HG03045 (cell line): ENCODE measurements at regions not wholly inside any gene's neighbourhood (a gene's known extent, or its start where the extent isn't known, plus 50 kb on each side); places are given as distances from the start of the nearest gene placed in this dataset.

Experiments
- ATAC-seq: cut with Tn5 transposase; IDR thresholded peaks from one replicate; pipeline ENCODE4 v1.9.1; 2021; ENCODE audit warnings: mild to moderate bottlenecking, moderate library complexity; ENCODE audit not compliant: unreplicated experiment

DNA sequence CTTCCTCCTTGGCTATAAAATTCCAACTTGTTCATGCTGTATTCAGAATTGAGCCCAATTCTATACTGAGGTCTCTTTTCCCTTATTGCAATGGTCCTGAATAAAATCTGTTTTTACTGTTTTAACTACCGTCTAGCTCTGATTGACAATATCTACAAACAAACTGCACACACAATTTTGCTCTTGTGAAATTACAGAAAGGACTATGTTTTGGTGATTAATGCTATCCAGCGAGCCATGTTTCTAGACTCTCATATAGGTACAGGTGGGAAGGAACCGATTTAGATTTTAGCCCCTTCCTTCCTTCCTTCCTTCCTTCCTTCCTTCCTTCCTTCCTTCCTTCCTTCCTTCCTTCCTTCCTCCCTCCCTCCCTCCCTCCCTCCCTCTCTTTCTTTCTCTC, 254.4 kb downstream of the SLC4A3 start:
- no peak for ATAC-seq

DNA sequence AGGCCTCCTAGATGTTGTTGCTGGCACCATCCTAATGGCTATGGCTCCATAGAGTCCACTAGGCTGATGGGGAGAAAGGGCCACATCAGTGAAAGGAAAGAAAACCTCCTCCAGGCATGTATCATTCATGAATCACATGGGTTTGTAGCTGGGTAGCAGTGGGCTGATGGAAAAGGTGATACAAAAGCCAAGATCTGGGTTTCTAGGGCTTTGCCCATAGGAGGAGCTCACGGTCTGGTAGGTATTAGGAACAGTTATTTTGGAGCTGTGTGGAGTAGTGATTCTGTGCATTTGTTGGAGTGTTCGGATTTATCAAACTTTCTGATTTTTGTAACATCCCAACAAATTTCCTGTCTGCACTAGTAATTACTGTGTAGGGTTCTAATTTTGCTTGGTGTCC, 259.2 kb downstream of the SLC4A3 start:
- ATAC-seq: no peak

DNA sequence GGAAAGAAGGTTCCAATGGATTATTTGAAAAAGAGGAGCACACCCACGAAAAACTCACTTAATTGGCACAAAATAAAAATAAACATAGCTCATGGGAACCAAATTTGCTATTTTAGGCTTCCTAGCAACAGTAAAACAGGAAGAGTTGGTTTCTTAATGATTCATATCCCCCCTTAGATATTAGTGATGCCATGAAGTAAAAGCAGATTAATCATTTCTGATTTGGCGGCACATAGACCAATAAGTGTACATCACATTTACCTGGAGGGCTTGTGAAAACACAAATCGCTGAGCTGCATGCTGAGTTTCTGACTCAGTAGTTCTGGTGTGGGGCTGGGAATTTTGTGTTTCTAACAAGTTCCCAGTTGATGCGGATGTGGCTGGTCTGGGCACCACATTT, 260.4 kb downstream of the SLC4A3 start:
- no peak for ATAC-seq

DNA sequence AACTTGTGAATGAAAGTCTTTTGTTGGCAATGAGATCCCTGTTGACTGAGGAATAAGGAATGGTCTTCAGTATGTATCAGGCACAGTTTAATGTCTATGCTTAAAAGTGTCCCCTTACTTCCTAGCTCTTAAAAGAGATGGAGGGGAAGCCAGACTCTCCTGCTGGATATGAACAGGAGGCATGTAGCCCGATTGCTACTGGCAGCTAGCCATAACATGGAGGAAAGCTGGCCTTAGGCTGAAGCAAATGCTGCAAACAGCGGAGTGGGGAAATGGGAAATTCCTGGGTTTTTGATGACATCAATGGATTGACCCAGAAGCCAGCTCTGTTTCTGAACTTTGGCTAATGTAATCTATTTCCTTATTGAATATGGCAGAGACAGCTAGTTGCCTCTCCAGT, 266.1 kb downstream of the SLC4A3 start:
- no peak for ATAC-seq

DNA sequence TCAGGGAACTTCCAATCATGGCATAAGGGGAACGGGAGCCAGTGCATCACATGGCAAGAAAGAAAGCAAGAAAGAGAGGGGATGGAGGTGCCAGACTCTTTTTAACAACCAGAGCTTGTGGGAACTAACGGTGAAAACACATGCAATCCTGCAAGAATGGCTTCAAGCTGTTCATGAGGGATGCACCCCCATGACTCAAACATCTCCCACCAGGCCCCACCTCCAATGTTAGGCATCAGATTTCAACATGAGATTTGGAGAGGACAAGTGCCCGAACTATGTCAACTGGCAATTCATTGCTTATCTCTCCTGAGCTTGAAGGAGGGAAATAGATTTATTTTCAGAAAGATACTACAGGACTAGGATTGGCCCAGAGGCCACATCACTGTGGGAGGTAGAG, 270.0 kb downstream of the SLC4A3 start:
- ATAC-seq: no peak

DNA sequence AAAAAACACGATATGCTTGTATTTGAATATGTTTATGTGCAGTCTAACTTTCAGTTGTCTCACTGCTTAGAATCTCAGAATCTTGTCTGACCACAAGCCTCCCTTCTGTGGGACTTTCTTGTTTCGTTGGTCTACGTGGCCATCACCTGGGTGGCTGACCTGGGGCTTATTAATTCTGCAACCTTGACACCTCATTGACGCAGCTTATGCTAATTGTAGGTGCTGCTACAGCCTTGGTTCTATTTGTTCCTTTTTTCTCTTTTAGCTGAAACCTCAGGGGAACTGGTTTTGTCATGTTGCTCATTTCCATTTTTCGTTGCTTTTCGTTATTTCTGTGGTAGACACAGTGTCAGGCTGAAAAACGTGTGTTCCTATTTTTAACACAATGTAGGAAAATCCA, 273.7 kb downstream of the SLC4A3 start:
- ATAC-seq: no peak

DNA sequence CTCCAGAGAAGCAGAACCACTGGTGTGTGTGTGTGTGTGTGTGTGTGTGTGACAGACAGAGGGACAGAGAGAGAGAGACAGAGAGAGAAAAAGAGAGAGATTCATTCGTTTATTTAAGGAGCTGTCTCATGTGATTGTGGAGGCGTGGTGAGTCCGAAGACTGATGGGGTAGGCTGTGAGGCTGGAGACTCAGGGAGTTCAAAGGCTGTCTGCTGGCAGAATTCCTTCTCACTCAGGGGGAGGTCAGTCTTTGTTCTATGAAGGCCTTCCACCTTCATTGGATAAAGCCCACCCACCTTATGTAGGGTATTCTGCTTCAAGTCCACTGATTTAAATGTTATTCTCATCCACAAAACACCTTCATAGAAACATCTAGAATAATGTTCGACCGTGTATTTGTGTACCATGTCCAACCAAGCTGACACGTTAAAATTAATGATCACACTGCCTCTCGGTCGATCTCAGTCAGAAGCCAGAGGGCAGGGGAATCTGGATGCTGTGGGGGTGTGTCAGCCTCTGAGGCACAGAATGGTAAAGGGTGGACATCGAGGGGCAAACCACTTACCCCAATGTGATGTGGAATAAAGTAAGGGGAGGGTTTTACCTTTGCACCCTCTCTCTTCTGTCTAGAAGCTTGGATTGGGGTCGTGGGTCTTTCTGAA, 275.6 kb downstream of the SLC4A3 start:
- no peak for ATAC-seq

DNA sequence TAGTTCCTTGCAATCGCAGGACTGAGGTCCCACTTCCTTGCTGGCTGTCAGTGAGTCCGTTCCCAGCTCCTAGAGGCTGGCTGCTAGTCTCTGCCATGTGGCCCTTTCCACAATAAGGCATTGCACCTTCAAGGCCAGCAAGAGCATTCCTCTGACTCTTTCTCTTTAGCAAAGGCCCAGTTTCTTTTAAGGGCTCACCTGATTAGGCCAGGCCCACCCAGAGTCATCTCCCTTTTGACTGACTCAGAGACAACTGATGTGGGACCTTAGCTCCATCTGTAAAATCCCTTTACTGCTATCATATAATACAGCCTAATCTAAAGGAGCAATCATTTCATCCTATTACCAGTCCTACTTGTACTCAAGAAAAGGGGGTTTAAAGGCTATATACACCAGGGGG, 278.2 kb downstream of the SLC4A3 start:
- ATAC-seq: no peak

DNA sequence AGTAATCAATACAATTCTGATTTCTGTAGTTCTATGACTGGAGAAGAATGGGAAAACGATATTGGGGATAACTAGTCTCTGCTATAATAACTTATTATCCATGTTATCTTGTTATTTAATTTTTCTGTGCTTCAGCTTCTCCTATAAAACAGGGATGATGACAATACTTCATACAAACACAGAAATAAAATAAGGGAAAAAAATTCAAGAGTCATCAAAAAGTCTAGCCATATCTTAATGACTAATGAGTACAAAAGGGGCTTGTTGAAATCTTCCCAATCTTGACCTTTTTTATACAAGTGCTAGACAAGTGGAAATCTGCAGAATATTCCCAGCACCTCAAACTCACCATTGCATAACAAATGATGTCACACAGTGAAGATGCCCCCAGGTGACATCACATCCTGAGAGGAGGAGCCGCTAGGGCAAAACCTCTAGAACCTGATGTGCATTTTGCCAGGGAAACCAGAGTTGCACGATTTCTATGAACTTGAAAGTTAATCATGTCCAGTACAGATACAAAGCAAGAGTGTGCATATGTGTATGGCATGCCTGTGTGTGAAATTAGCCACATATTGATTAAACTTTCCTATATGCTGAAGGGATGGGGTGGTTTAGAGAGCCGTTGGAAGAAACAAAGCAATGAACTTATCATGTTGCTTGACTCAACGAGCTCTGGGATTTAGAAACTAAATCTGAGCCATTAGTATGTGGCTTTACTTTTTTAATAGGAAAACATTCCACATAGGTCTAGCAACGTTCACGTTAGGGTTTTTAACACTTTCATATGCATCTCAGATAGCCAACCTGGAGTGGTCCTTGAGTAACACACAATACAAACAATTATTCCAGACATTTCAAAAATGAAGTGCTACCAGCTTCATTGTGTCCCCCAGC, 278.9 kb downstream of the SLC4A3 start:
- ATAC-seq: no peak

DNA sequence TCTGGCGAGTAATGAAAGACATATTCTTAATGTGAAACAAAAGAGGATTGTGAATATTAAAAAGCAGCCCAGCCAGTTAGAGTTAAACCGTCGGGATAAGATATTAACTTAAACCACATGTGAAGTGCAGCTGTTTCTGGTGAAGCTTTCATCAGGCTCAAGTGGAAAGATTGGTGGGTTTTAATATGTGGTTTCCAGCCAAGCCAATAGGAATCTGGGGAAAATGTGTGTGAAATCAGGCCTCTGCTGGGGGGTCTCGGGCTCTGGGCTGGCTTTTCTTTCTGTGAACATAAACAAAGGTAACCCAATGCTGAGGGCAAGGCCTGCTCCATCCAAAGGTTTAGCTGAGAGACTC, 279.6 kb downstream of the SLC4A3 start:
- ATAC-seq: no peak

DNA sequence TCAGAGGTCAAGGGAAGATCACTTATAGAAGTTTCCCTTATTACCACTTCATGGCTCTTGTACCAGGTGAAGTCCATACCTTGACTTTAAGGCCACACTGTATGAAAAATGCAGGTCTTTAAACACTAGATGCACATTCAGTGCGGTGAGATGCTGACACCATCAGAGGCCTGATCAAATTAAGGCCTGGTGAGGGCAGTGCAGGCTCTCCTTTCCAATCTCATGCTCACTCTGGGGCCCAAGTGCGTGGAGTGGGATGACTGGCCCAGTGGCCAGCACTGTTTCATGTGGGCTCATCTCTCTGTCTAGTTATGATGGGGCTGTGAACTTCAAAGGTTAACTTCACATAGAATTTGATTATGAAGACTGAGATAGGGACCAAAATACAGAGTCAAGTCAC, 281.1 kb downstream of the SLC4A3 start:
- ATAC-seq: no peak

DNA sequence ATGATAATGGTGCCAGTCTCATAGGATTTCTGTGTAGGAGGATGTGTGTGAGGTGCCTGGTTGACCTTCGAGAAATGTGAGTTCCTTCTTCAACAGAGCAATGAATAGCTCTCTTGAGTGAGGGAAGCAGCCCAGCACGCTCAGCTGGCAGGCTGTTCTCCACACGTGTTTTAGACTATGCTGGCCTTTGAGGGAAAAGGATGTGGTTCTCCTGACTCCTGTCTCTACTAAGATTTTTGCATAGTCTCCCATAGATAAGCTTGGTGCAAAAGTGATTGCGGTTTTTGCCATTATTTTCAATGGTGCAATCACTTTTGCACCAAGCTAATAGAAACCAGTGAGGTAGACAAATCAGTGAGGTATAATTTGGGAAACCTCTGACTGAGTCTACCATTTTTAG, 284.1 kb downstream of the SLC4A3 start:
- ATAC-seq: no peak

DNA sequence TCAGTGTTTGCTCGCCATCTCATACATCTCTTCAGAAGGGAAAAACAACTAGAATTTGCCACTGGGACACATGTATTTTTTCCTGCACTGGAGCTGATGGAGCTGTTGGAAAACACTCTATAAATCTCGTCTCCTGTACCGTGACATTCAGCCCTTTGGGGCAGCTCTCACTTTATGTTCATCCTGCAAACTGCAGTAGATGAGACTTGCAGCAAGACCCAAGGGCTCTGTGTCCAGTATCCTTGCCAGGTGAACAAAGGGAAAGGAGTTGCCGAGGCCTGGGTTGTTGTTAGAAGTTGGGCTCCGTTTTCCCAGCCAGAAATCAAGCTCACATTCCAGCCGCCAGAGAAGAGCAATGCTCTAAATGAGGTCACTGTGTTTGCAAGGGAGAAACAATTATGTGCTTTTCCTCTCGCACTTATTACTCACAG, 285.1 kb downstream of the SLC4A3 start:
- ATAC-seq: no peak

DNA sequence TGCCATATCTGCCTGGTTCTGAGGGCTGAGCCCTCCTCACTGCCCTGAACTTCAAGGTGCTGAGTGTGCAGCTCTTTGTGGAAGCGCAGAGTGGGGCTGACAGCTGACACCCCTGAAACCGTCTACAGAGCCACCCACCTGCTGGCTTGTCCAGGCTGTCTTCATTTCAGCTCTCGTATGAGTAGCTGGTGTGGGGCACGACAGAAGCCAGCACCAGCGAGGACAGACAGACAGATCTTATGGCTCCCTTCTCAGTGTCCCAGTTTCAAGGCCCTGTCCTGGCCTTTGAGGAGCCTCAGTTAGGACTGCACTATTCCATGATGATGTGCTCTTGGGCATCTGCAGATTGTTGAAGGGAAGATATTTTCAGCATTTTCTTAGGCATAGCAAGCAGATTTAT, 287.1 kb downstream of the SLC4A3 start:
- no peak for ATAC-seq

DNA sequence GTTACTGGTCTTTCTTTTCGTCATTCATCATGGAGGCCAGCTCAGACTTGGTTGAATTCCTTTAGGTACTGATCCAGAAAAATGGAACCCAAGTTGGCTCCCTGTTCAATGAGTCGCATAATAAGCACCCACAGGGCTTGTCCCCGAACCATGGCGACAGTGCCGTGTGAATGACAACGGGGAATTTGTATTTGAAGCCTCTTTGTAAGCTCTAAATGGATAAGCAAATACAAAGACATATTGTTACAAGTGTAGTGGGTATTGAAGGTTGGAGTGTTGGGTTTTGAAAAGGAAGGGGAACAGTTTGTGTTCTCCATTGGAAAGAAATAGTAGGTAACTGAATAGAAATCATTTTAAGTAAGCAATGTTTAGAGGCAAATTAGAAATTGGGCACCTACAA, 288.9 kb downstream of the SLC4A3 start:
- no peak for ATAC-seq

DNA sequence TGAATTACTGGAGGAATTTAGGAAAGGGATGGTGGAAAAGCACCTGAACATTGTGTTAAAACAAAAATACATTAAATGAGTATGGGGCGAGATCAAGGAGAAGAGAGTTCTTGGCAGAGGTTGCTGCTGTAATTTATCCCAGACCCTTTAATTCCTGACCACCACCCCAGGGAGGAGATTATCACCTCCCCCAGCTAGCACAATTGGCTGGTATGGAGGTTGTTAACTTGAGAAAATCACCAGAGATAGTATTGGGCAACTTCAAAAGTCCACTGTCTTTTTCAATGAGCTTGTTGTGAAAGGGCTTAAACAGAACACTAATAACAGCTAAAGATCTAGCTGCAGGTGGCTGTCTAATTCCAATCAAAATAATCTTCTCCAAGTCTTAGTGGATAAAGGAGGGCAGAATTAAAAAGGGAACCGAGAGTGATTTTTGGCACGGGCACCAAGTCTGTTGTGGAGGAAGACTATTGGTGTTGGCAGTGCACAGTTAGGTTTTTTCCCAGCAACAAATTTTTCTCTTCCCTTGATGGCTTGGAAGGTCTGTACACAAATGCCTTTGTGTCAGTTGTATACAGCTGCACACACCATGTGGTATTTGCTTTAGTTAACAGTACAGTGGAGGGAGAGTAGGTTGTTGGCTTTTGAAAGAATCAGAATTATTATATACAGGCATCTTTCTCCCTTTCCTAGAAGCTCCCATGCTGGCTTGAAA, 289.5 kb downstream of the SLC4A3 start:
- ATAC-seq: no peak

DNA sequence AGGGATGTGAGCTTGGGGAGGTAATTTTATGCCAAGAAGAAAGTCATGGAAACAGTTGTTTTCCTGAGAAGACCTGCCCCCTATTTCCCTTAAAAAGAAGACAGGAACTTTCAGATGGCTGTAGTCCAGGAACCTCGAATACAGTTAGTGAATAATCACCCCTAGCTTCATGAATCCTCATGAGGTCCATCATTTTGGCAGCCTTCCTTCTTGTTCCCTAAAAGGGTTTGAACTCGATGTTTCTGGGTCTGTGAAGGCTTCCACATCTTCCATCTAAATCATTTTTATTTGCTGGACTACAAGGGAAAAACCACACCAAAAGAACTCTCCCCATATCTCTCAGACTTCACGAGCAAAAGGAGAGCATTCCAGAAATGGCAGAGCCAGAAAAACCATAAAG, 290.8 kb downstream of the SLC4A3 start:
- ATAC-seq: no peak

DNA sequence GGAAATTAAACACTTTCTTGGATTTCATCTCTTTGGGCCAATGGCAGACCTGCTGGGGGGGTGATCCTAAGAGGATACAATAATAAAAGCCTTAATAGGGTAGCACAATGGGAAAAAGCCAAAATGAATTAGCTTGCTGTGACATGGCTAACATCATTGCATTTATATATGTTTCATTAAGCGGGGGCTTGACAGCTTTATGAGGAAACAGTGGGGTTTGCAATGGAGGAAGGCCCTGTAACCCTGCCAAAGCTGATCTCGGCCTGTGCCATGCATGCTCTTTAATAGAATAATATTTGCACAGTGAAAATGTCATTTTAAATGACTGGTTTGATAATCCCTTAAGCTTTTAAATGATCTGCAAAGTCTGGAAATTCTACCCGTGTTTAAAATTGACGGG, 291.5 kb downstream of the SLC4A3 start:
- ATAC-seq: no peak

DNA sequence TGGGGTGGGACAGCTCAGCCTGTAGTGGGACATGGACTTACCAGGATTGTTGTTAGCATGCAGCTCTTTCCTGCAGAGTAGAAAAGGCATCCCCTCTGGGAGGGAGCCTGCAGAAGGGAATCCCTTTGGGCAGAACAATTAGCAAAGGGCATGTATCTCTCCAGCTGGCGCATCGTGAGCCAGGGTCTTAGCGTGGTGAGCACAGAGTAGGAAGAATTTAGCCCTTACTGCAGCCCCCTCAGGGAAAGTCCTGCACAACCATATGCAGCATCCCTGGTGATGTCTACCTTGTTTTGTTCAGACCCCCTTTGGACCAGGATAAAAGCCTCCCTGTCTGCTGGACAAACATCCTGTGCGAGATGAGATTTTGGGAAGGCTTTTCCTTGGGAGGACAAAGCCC, 292.1 kb downstream of the SLC4A3 start:
- no peak for ATAC-seq

DNA sequence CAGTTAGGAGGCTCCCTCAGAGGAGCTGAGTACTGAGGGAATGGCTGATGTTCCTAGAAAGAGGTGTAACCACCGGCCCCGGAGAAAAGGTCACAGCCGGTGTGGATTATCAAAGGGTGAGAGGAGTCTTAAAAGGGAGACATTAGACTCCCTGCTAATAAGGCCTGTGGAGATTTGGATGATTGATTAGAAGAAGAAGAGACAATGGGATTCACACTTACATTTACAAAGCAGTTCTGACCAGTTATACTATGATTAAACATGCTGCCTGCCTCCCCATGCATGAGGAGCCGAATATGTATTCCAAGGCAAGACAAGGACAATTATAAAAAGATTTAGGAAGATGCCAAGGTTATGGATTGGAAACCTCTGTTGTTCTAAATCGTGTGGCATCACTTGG, 302.4 kb downstream of the SLC4A3 start:
- no peak for ATAC-seq

DNA sequence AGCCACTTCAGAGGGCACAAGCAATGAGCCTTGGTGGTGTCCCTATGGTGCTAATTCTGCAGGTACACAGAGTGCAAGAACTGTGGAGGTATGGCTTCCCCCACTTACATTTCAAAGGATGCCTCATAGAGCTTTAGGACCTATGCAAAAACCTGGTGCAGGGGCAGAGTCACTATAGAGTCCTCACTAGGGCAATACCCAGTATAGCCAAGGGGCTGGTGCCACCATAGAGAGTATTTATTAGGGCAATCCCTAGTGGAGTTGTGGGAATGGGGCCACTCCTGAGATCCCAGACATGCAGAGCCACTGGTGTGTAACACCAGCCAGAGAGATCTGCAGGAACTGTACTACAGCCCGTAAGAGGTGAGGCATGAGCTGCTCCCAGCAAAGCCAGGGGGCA, 312.2 kb downstream of the SLC4A3 start:
- no peak for ATAC-seq

DNA sequence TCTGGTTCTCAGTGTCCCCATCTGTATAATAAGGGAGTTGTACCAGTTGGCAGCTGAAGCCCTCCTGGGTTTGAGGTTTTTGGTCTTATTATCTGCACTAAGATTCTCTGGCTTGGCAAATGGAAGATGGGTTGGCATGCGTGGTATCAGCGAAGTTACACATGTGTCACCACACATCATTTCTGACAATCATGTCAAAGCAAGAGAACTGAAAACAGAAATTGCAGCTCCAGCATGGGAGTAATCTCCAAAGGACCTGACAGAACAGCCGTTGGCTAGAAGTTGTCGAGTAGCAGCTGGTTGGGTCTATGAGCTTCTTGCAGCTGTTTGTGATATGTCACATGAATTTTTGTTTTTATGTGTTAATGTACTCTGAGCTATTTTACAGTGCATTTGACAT, 317.4 kb downstream of the SLC4A3 start:
- ATAC-seq: no peak
